ENCODE measurements at regions not wholly inside any gene's neighbourhood (a gene's known extent, or its start where the extent isn't known, plus 50 kb on each side); places are given as distances from the start of the nearest gene placed in this dataset.

- Histone ChIP-seq H3K4me1 (ENCODE audit: insufficient read depth) (no peaks in the 10 kb centered on the region), H3K36me3 (ENCODE audit: insufficient read depth) (no peaks in the 10 kb centered on the region), H4K20me1 (replicated peaks; ENCODE audit: insufficient read depth) (no peaks in the 10 kb centered on the region), H3K9me2 (ENCODE audit: insufficient read depth) (0 out of 2 replicates have a peak, but pooled peaks cover 2% of the 10 kb centered on the region), H3K27ac (ENCODE audit: low read depth) (no peak overlapping the region), H3F3A (replicated peaks; ENCODE audit: low read depth) (no peaks in the 10 kb centered on the region), H3K79me2 (replicated peaks; ENCODE audit: insufficient read depth) (no peaks in the 10 kb centered on the region), H3K4me3 (no peak overlapping the region), H3K27me3 (ENCODE audit: insufficient read depth) (no peaks in the 10 kb centered on the region), H3K4me2 (no peak overlapping the region), H2AFZ (no peak overlapping the region)
- H3K27ac Mint-ChIP-seq: no peak overlapping the region
- H3K27me3 Mint-ChIP-seq (ENCODE audit: insufficient read depth, low read depth, poor library complexity): no peaks in the 10 kb centered on the region
- H3K36me3 Mint-ChIP-seq (ENCODE audit: low read depth): no peaks in the 10 kb centered on the region
- no peak overlapping the region for H3K4me3 Mint-ChIP-seq
- no peaks in the 10 kb centered on the region for H3K4me1 Mint-ChIP-seq
- no peaks in the 10 kb centered on the region for H3K9me3 Mint-ChIP-seq
- ATAC-seq (no peak), DNase-seq (ENCODE audit: low spot score) (no peak)
- TF ChIP-seq CTCF (conservative IDR thresholded peaks at IDR 0.05; ENCODE audit: low read depth in 2 of 2): no peak
- no peak for TF ChIP-seq STAT1 (IDR thresholded peaks at IDR 0.05; ENCODE audit: unreplicated experiment)
- no peak for TF ChIP-seq EZH2phosphoT487 (IDR thresholded peaks at IDR 0.05; ENCODE audit: unreplicated experiment)
- TF ChIP-seq POLR2AphosphoS5 (IDR thresholded peaks at IDR 0.05; ENCODE audit: low read depth): no peak
- no peak for TF ChIP-seq CREB1 (CRISPR knock-in tag; IDR thresholded peaks at IDR 0.05; ENCODE audit: low read depth)
- TF ChIP-seq ZNF462 (CRISPR knock-in tag; IDR thresholded peaks at IDR 0.05): no peak
These were observed 515.7 kb downstream of the TBC1D4 start for GRCh38 chr13:74966275-74966674.
